GM23248 (cell line): ENCODE measurements at regions not wholly inside any gene's neighbourhood (a gene's known extent, or its start where the extent isn't known, plus 50 kb on each side); places are given as distances from the start of the nearest gene placed in this dataset.

Experiments used
- DNase-seq: peaks from one replicate; pipeline ENCODE4 v3.0.0-alpha.2; 2015
- H2AFZ ChIP-seq: fragments of 200-600 bp; sonication (generic); 2 replicates; pipeline ENCODE4 v1.6.1; 2016; ENCODE audit warnings: antibody characterized with exemption
- H3F3A ChIP-seq: fragments of 200-600 bp; sonication (generic); 2 replicates; pipeline ENCODE4 v1.6.1; 2016; ENCODE audit warnings: mild to moderate bottlenecking, antibody characterized with exemption, mixed run types; ENCODE audit not compliant: insufficient read depth
- H3K27ac ChIP-seq: fragments of 200-600 bp; sonication (generic); 2 replicates; pipeline ENCODE4 v1.5.1; 2016; ENCODE audit warnings: mild to moderate bottlenecking
- H3K27me3 ChIP-seq: fragments of 200-600 bp; sonication (generic); replicated peaks from 2 replicates; pipeline ENCODE4 v1.6.1; 2016; ENCODE audit warnings: mild to moderate bottlenecking; ENCODE audit not compliant: insufficient read depth
- H3K36me3 ChIP-seq: fragments of 200-600 bp; sonication (generic); 2 replicates; pipeline ENCODE4 v1.6.1; 2016; ENCODE audit warnings: low read depth, mild to moderate bottlenecking
- H3K4me1 ChIP-seq: fragments of 200-600 bp; sonication (generic); 2 replicates; pipeline ENCODE4 v1.6.1; 2016; ENCODE audit warnings: mild to moderate bottlenecking; ENCODE audit not compliant: insufficient read depth
- H3K4me2 ChIP-seq: fragments of 200-600 bp; sonication (generic); one replicate; pipeline ENCODE4 v1.6.1; 2016; ENCODE audit warnings: mild to moderate bottlenecking; ENCODE audit not compliant: unreplicated experiment
- H3K4me3 ChIP-seq: fragments of 200-600 bp; sonication (generic); 2 replicates; pipeline ENCODE4 v1.5.1; 2016; ENCODE audit warnings: mild to moderate bottlenecking
- H3K79me2 ChIP-seq: fragments of 200-600 bp; sonication (generic); 2 replicates; pipeline ENCODE4 v1.6.1; 2016; ENCODE audit warnings: mild to moderate bottlenecking; ENCODE audit not compliant: insufficient read depth
- H3K9ac ChIP-seq: fragments of 200-600 bp; sonication (generic); 2 replicates; pipeline ENCODE4 v1.6.1; 2016; ENCODE audit warnings: mild to moderate bottlenecking
- H3K9me2 ChIP-seq: fragments of 200-600 bp; sonication (generic); 2 replicates; pipeline ENCODE4 v1.6.1; 2016; ENCODE audit warnings: mixed run types, mild to moderate bottlenecking, moderate library complexity; ENCODE audit not compliant: insufficient read depth
- H3K9me3 ChIP-seq: fragments of 200-600 bp; sonication (generic); one replicate; pipeline ENCODE4 v1.6.1; 2017; ENCODE audit warnings: low read depth
- H4K20me1 ChIP-seq: fragments of 200-600 bp; sonication (generic); 2 replicates; pipeline ENCODE4 v1.6.0; 2016; ENCODE audit not compliant: insufficient read depth
- EZH2 ChIP-seq: fragments of 200-600 bp; sonication (generic); IDR thresholded peaks from 2 replicates; pipeline ENCODE4 v1.6.1; 2018; ENCODE audit warnings: antibody characterized with exemption, mild to moderate bottlenecking; ENCODE audit not compliant: insufficient read depth, poor library complexity, severe bottlenecking
- EZH2phosphoT487 ChIP-seq: fragments of 200-600 bp; sonication (generic); IDR thresholded peaks from 2 replicates; pipeline ENCODE4 v1.6.1; 2018; ENCODE audit warnings: antibody characterized with exemption, moderate library complexity, mild to moderate bottlenecking, low read depth; ENCODE audit not compliant: insufficient read depth
- WGBS, 2 experiments: methylation state at CpG; one replicate each; pipeline ENCODE4 v1.1.6; 2015 to 2017; ENCODE audit warnings: low lambda C conversion rate in 2 of 2, low coverage in 1 of 2; ENCODE audit errors: missing lambda C conversion rate in 2 of 2; 5-methylcytosine and 5-hydroxymethylcytosine counted together
- in situ Hi-C: fragments of 300-500 bp; cut with MboI; formaldehyde crosslinking; loops from 2 replicates; pipeline ENCODE4 v1.15.0; 2020

DNA sequence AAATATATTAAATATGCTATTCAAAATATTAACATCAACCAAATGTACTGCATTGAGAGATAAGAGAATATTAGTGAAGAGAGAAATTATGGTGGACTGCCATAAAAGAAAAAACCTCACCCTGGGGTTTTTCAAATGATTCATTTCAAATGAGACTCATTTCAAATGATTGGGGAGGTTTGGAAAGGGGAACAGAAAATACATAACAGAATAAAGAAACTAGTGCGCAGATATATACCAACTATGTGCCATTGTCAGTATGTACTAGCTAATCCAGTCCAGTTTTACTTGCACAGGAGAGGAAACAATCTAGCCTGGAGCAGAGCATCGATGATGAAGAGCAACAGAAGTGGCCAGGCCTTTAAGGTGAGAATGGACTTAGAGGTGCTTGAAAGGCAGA is 651.6 kb upstream of the RORB start:
- Histone ChIP-seq H3K27ac (no peak overlapping the region), H3K4me2 (no peak overlapping the region), H3F3A (no peaks in the 10 kb centered on the region), H3K9ac (no peak overlapping the region), H3K79me2 (no peaks in the 10 kb centered on the region), H4K20me1 (no peaks in the 10 kb centered on the region), H3K4me3 (no peak overlapping the region), H3K36me3 (no peaks in the 10 kb centered on the region), H3K9me3 (no peaks in the 10 kb centered on the region), H3K9me2 (no peaks in the 10 kb centered on the region), H2AFZ (no peak overlapping the region), H3K4me1 (no peaks in the 10 kb centered on the region), H3K27me3 (no peaks in the 10 kb centered on the region)
- DNase-seq = no peak
- in situ Hi-C loops = no loop called here
- no peak for TF ChIP-seq EZH2phosphoT487
- no peak for TF ChIP-seq EZH2
- WGBS, 2 experiments = 40 to 49% methylated on average over 2 of the region's 2 CpGs

DNA sequence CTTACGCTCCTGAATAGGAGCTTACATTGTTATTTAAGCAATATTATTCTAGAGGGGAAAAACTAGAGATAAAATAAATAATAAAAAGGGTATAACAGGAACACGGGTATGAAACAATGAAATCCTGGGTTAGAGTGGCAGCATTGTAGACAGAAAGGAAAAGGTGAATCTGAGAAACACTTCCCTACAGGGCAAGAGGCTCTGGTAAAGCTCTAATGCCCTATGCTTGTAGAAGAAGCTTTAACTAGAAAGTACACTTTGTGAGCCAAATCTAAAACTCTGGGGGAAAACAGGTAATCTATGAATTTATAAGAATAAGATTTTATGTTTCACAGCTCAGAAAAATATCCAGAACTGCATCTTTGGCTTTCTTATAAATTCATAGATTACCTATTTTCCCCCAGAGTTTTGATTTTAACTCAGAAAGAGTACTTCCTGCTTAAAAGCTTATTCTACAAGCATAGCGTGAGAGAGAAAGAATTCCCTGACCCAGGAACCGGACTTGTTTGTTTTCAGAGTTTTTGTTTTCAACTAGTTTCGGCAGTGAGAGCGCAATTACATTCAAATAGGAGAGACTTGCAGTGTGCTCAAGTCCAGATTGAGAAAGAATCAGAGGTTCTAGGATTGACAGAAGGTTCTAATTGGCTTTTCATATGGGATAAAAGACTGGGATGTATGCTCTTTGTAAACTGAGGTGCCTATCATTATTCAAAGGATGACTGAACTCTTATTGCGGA is 651.0 kb upstream of the RORB start:
- Histone ChIP-seq H3K27me3 (no peaks in the 10 kb centered on the region), H3K9me3 (no peaks in the 10 kb centered on the region), H3K9me2 (no peaks in the 10 kb centered on the region), H3F3A (no peaks in the 10 kb centered on the region), H2AFZ (no peak overlapping the region), H3K4me3 (no peak overlapping the region), H3K9ac (no peak overlapping the region), H3K79me2 (no peaks in the 10 kb centered on the region), H3K4me2 (no peak overlapping the region), H3K36me3 (no peaks in the 10 kb centered on the region), H4K20me1 (no peaks in the 10 kb centered on the region), H3K27ac (no peak overlapping the region), H3K4me1 (no peaks in the 10 kb centered on the region)
- DNase-seq = no peak
- in situ Hi-C loops = no loop called here
- WGBS, 2 experiments = 48 to 57% methylated on average over 7 of the region's 7 CpGs
- no peak for TF ChIP-seq EZH2phosphoT487
- TF ChIP-seq EZH2 = no peak

GRCh38 chr9:73847536-73847935 is 649.6 kb upstream of the RORB start:
- in situ Hi-C loops = no loop called here
- no peak overlapping the region for H3K4me2 ChIP-seq
- no peaks in the 10 kb centered on the region for H4K20me1 ChIP-seq

DNA sequence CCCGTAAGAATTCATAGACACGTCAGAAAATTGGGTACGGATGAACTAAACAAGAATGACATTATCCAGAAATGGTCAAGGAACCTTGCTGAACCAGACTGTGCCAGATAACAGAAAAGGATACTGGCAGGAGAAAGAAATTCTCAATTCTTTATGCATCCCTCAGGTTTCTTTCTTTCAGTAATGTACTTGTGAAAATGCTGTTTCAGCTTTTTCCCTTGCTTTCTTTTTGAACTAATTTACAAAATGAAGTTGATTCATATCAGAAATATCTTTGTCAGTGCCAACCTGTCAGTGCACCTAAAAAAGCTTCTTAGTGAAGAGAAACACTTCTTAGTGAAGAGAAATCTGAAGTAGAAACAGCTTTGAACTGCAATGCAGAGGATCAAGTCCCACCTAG is 643.6 kb upstream of the RORB start:
- H3F3A ChIP-seq = no peaks in the 10 kb centered on the region
- no peak for TF ChIP-seq EZH2phosphoT487
- TF ChIP-seq EZH2 = no peak
- no peak overlapping the region for H3K4me3 ChIP-seq
- H3K9ac ChIP-seq = no peak overlapping the region
- no peaks in the 10 kb centered on the region for H3K79me2 ChIP-seq
- DNase-seq = no peak
- in situ Hi-C loops = no loop called here
- no peaks in the 10 kb centered on the region for H4K20me1 ChIP-seq
- no peak overlapping the region for H3K4me2 ChIP-seq
- H3K27me3 ChIP-seq = no peaks in the 10 kb centered on the region
- no peak overlapping the region for H2AFZ ChIP-seq
- WGBS, 2 experiments = 32 to 36% methylated on average over 3 of the region's 3 CpGs
- H3K27ac ChIP-seq = no peak overlapping the region
- H3K4me1 ChIP-seq = no peaks in the 10 kb centered on the region
- no peaks in the 10 kb centered on the region for H3K9me3 ChIP-seq
- no peaks in the 10 kb centered on the region for H3K36me3 ChIP-seq
- no peaks in the 10 kb centered on the region for H3K9me2 ChIP-seq

More at GRCh38 chr9:73847536-73847935, 649.6 kb upstream of the RORB start:
- Histone ChIP-seq H3K27me3 (no peaks in the 10 kb centered on the region), H3F3A (no peaks in the 10 kb centered on the region), H3K36me3 (no peaks in the 10 kb centered on the region), H3K79me2 (no peaks in the 10 kb centered on the region), H3K9me2 (no peaks in the 10 kb centered on the region), H3K27ac (no peak overlapping the region), H3K4me3 (no peak overlapping the region), H3K9ac (no peak overlapping the region), H2AFZ (no peak overlapping the region), H3K9me3 (no peaks in the 10 kb centered on the region), H3K4me1 (no peaks in the 10 kb centered on the region)
- TF ChIP-seq EZH2 (no peak), EZH2phosphoT487 (no peak)
- no peak for DNase-seq
- WGBS, 2 experiments = 3 to 5% methylated on average over 3 of the region's 3 CpGs

DNA sequence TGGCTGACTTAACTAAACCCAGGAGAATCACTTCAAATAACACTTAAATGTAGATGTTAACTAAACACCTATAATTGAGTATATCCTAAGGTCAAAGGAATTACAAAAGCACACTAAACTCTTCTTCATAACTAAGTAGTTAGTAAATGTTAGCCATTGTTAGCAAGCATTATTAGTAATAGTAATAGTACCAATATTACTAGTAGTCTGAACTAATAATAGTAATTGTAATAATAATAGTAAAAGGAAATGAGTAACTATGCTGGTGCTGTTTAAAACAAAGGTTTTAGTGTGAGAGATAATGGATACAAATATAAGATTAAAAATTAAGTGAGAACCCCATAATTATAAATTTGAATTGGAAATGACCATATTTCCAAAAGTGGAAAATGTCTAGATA is 641.9 kb upstream of the RORB start:
- Histone ChIP-seq H3K4me2 (no peak overlapping the region), H3K27ac (no peak overlapping the region), H3K27me3 (no peaks in the 10 kb centered on the region), H3K9me3 (no peaks in the 10 kb centered on the region), H3K9me2 (no peaks in the 10 kb centered on the region), H3K9ac (no peak overlapping the region), H3K4me3 (no peak overlapping the region), H2AFZ (no peak overlapping the region), H3K36me3 (no peaks in the 10 kb centered on the region), H3F3A (no peaks in the 10 kb centered on the region), H4K20me1 (no peaks in the 10 kb centered on the region), H3K79me2 (no peaks in the 10 kb centered on the region), H3K4me1 (no peaks in the 10 kb centered on the region)
- in situ Hi-C loops = no loop called here
- no peak for TF ChIP-seq EZH2
- TF ChIP-seq EZH2phosphoT487 = no peak
- no peak for DNase-seq
